Prostate gland (tissue), 2 donors: ENCODE measurements at regions not wholly inside any gene's neighbourhood (a gene's known extent, or its start where the extent isn't known, plus 50 kb on each side); places are given as distances from the start of the nearest gene placed in this dataset.
"Not testable (repeated sequence)": the region's sequence is repeated elsewhere in the genome, so short reads cannot be mapped to it uniquely, and the experiment has no call there.

ENCODE experiments used
- DNase-seq: peaks from one replicate; pipeline ENCODE4 v3.0.0-alpha.2; 2019; ENCODE audit warnings: low spot score
- H3K27ac ChIP-seq, 2 donors: fragments of 200-600 bp; sonication (generic); 2 replicates each; pipeline ENCODE4 v1.5.1; 2017 to 2019
- H3K27me3 ChIP-seq: fragments of 200-600 bp; sonication (generic); replicated peaks from 2 replicates; pipeline ENCODE4 v1.5.1; 2019; ENCODE audit not compliant: insufficient read depth
- H3K36me3 ChIP-seq, 2 donors: fragments of 200-600 bp; sonication (generic); 1 replicate in 1 of 2; 2 replicates in 1 of 2; pipeline versions ENCODE4 v1.5.1 to v1.8.1; 2017 to 2019
- H3K4me1 ChIP-seq: fragments of 200-600 bp; sonication (generic); replicated peaks from 2 replicates; pipeline ENCODE4 v1.5.1; 2019
- H3K4me3 ChIP-seq, 2 donors: fragments of 200-600 bp; sonication (generic); 2 replicates each; pipeline ENCODE4 v1.5.1; 2017 to 2019
- H3K9me3 ChIP-seq: fragments of 200-600 bp; sonication (generic); 2 replicates; pipeline ENCODE4 v1.5.1; 2017
- POLR2A ChIP-seq: fragments of 450-650 bp; IDR thresholded peaks from one replicate; pipeline ENCODE4 v1.6.1; 2016; ENCODE audit warnings: antibody characterized with exemption, mild to moderate bottlenecking
- POLR2AphosphoS5 ChIP-seq: sonication (generic); formaldehyde crosslinking; IDR thresholded peaks from one replicate; pipeline ENCODE4 v1.6.1; 2017; ENCODE audit warnings: antibody characterized with exemption
- WGBS: methylation state at CpG from one replicate; pipeline ENCODE4 v1.1.5; 2018; 5-methylcytosine and 5-hydroxymethylcytosine counted together
- intact Hi-C: fragments of 100-400 bp; cut with DNase I; formaldehyde crosslinking; loops from one replicate; pipeline ENCODE4 v1.14.2; 2022
- TF ChIP-seq, protein P1 (sequence below), 4 experiments: fragments of 200-600 bp in 2 of 4; fragments of 450-650 bp in 2 of 4; sonication (generic) in 2 of 4; IDR thresholded peaks; 1 replicate in 3 of 4; 2 replicates in 1 of 4; pipeline ENCODE4 v1.5.1; 2016 to 2019; ENCODE audit warnings: antibody characterized with exemption in 4 of 4, mild to moderate bottlenecking in 2 of 4, moderate library complexity in 2 of 4

- Histone ChIP-seq H3K27me3 (no peaks in the 10 kb centered on the region), H3K27ac (no peak overlapping the region), H3K9me3 (no peaks in the 10 kb centered on the region), H3K36me3 (no peaks in the 10 kb centered on the region), H3K4me1 (no peaks in the 10 kb centered on the region), H3K4me3 (no peak overlapping the region)
- TF ChIP-seq, protein P1, sequence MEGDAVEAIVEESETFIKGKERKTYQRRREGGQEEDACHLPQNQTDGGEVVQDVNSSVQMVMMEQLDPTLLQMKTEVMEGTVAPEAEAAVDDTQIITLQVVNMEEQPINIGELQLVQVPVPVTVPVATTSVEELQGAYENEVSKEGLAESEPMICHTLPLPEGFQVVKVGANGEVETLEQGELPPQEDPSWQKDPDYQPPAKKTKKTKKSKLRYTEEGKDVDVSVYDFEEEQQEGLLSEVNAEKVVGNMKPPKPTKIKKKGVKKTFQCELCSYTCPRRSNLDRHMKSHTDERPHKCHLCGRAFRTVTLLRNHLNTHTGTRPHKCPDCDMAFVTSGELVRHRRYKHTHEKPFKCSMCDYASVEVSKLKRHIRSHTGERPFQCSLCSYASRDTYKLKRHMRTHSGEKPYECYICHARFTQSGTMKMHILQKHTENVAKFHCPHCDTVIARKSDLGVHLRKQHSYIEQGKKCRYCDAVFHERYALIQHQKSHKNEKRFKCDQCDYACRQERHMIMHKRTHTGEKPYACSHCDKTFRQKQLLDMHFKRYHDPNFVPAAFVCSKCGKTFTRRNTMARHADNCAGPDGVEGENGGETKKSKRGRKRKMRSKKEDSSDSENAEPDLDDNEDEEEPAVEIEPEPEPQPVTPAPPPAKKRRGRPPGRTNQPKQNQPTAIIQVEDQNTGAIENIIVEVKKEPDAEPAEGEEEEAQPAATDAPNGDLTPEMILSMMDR (IDR thresholded peaks at IDR 0.05), result no peak
- TF ChIP-seq POLR2AphosphoS5, result no peak
- TF ChIP-seq POLR2A, result no peak
- intact Hi-C loops, result no loop called here
- WGBS, result 39% methylated on average over 2 of the region's 2 CpGs
- DNase-seq, result no peak
Observed at GRCh38 chr2:90077948-90078347, 1386.5 kb downstream of the RPIA start.

DNA sequence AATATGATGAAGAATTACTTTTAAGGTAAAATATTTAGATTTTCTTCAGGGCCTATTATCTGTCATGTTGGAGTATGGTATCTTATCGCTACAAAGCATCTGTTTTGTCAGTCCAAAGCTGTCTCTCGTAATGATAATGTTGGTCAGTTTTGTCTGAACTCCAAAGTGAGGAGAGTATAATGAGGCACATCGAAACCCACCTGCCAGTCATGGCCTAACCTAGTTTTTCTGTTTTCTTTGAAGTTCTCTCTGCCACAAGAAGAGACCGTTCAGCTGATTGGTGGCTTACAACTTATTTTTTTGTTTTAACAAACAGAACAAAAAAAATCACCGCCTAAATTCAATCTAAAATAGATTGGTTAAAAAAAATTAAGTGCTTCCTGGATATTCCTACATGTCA, 1387.9 kb downstream of the RPIA start:
- TF ChIP-seq POLR2A, result no peak
- no peak overlapping the region for H3K27ac ChIP-seq
- WGBS, result 84% methylated on average over 5 of the region's 5 CpGs
- no peak overlapping the region for H3K4me3 ChIP-seq
- no peaks in the 10 kb centered on the region for H3K4me1 ChIP-seq
- no peak for DNase-seq
- no peaks in the 10 kb centered on the region for H3K9me3 ChIP-seq
- intact Hi-C loops, result no loop called here
- H3K36me3 ChIP-seq, result no peaks in the 10 kb centered on the region
- H3K27me3 ChIP-seq, result no peaks in the 10 kb centered on the region

- H3K27me3 ChIP-seq, H3K27ac ChIP-seq, H3K36me3 ChIP-seq, H3K4me3 ChIP-seq, DNase-seq, intact Hi-C loops, H3K4me1 ChIP-seq, H3K9me3 ChIP-seq: not testable (repeated sequence)
- 16% methylated on average over 2 of the region's 2 CpGs for WGBS
Observed at GRCh38 chr2:90087792-90088191, 1396.3 kb downstream of the RPIA start.

DNA sequence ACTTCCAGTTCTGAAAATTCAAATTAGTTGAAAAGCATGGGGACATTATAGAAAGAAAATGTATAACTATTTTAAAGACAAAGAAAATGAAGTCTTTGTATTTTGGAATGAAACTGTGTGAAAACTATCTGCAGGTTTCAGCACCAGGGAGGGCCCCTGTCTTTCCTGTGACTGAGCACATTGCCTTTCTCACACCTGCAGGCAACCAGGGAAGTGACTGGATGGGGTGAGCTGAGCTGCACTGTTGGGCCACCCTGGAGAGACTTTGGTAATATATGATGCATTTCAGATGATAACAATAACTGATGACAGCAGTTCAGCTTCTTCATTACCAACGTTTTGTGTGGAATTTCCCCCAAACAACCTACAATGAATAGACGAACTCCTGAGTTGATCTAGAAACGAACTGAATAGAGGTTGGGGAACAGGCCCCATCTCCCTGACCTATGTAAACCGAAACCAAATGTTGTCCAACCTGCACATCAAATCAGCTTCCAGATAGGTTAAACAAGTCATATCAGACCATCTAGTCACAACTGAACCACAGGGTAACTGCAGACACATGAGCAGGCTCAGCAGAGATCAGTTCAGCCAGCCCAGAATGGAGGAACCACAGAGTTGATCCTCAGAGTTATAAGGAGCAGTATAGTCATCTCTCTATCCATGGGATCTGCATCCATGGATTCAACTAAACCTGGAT, 1402.2 kb downstream of the RPIA start:
- H3K4me1 ChIP-seq, H3K36me3 ChIP-seq, DNase-seq, intact Hi-C loops, H3K27ac ChIP-seq, H3K4me3 ChIP-seq, H3K27me3 ChIP-seq, H3K9me3 ChIP-seq: not testable (repeated sequence)
- WGBS, result 56% methylated on average over 3 of the region's 4 CpGs

DNA sequence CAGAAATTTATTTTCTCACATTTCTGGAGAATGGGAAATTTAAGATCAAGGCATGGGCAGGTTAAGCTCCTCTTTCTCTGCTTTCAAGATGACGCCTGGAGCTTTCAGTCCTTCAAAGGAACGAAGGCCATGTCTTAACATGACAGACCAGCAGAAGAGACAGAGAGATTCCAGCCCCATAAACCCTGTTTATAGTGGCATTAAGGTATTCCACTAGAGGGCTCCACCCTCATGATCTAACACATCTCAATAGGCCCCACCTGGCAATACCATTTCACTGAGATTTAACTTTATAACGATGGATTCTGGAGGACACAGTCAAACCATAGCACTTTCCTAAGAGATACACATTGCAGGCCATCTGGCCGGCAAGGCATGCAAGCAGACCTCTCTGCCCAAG, 1406.1 kb downstream of the RPIA start:
- H3K27me3 ChIP-seq, H3K9me3 ChIP-seq, H3K4me3 ChIP-seq, H3K27ac ChIP-seq, H3K4me1 ChIP-seq, H3K36me3 ChIP-seq, DNase-seq, intact Hi-C loops: not testable (repeated sequence)
- 68% methylated on average over 3 of the region's 4 CpGs for WGBS

DNA sequence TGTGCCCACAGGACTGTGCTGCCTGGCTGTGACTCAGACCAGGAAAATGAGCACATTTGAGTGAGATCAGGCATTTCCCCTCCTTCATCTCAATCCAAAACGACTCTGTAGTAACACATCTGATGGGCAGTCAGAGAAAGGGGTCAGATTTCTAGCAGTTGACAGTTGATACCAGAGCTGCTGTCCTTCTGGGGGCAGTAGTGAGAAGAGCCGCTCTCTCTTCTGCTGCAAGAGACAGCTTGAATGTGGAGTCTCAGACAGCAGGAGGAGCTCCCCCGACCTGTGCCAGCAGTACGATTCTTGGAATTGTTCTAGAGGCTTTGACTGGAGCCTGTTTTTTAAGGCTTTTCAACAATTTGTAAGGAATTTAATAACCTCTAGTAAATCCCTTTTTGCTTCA, 1413.7 kb downstream of the RPIA start:
- 20% methylated on average over 4 of the region's 4 CpGs for WGBS
- H3K27me3 ChIP-seq, H3K4me3 ChIP-seq, intact Hi-C loops, H3K9me3 ChIP-seq, H3K27ac ChIP-seq, DNase-seq, H3K36me3 ChIP-seq, H3K4me1 ChIP-seq: not testable (repeated sequence)

DNA sequence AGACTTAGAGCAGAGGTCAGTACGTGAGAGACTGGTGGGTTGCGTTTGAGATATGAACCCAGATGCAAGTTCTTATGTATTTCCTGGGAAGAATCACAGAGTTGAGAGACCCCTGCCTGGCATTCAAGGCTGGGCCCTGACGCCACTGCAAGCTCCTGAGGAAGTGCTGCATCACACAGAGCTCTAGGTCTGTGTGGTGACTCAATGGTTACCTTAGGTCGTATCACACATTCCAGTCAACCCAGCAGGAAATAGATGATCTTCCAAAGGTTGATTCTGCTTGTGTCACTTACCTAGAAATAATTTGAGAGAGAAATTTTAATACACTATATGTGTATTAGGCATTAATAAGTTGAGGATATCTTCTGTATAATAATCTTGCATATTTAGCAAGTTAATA, 1431.9 kb downstream of the RPIA start:
- H3K36me3 ChIP-seq, H3K4me3 ChIP-seq, H3K27ac ChIP-seq, H3K9me3 ChIP-seq, H3K4me1 ChIP-seq, H3K27me3 ChIP-seq, intact Hi-C loops, DNase-seq: not testable (repeated sequence)
- WGBS, result 51% methylated on average over 4 of the region's 4 CpGs

DNA sequence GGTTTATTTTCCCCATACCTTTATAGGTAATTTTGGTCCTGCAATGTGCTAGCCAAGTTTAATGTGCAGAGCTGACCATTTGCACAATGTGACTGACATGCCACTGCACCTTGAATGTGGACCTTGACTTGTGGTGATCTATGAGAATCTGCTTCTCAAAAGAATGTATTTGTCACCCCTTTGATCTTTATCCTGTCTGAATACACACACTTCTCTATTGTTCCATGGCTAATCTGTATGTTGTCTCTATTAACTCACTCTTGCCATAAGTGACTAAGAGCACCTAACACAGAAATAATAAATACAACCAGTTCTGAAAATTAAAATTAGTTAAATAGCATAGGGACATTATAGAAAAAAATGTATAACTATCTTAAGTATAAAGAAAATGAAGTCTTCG, 1447.6 kb downstream of the RPIA start:
- H3K4me1 ChIP-seq, intact Hi-C loops, H3K9me3 ChIP-seq, DNase-seq, H3K27ac ChIP-seq, H3K27me3 ChIP-seq, H3K36me3 ChIP-seq, H3K4me3 ChIP-seq: not testable (repeated sequence)
- 93% methylated on average over 1 of the region's 1 CpG for WGBS

DNA sequence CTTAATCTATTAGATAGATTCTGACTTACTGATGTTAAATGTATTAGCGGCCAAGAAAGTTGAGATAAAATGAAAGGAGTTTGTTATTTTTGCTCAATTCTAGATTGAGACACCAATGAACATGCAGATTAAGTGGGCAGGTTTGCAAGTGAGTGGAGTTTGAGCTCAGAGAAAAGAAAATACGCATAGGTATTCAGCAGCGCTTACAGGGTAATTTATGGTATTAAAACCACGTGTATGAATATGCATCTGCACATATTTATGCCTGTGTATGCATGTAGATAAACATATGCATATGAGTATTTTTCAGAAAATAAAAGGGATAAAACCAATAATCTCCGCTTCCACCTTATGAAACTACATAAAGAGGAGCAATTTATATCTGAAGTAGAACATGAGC, 1450.1 kb downstream of the RPIA start:
- 60% methylated on average over 5 of the region's 5 CpGs for WGBS
- H3K36me3 ChIP-seq, H3K4me3 ChIP-seq, H3K27ac ChIP-seq, H3K9me3 ChIP-seq, intact Hi-C loops, DNase-seq, H3K4me1 ChIP-seq, H3K27me3 ChIP-seq: not testable (repeated sequence)

- H3K36me3 ChIP-seq, H3K4me3 ChIP-seq, DNase-seq, H3K27me3 ChIP-seq, H3K27ac ChIP-seq, H3K9me3 ChIP-seq, H3K4me1 ChIP-seq, intact Hi-C loops: not testable (repeated sequence)
Observed at GRCh38 chr2:90151805-90152204, 1460.3 kb downstream of the RPIA start.

- H3K4me3 ChIP-seq, H3K27me3 ChIP-seq, H3K27ac ChIP-seq, H3K36me3 ChIP-seq, H3K9me3 ChIP-seq, H3K4me1 ChIP-seq, intact Hi-C loops, DNase-seq: not testable (repeated sequence)
- 71% methylated on average over 1 of the region's 1 CpG for WGBS
Observed at GRCh38 chr2:90170978-90171377, 1479.5 kb downstream of the RPIA start.

DNA sequence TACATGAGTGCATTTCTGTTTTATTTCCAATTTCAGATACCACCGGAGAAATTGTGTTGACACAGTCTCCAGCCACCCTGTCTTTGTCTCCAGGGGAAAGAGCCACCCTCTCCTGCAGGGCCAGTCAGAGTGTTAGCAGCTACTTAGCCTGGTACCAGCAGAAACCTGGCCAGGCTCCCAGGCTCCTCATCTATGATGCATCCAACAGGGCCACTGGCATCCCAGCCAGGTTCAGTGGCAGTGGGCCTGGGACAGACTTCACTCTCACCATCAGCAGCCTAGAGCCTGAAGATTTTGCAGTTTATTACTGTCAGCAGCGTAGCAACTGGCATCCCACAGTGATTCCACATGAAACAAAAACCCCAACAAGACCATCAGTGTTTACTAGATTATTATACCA, 1481.6 kb downstream of the RPIA start:
- WGBS, result 65% methylated on average over 2 of the region's 2 CpGs
- H3K9me3 ChIP-seq, H3K36me3 ChIP-seq, H3K4me1 ChIP-seq, DNase-seq, intact Hi-C loops, H3K27ac ChIP-seq, H3K4me3 ChIP-seq, H3K27me3 ChIP-seq: not testable (repeated sequence)
